Suprapubic skin (tissue), 4 donors: ENCODE measurements at regions not wholly inside any gene's neighbourhood (a gene's known extent, or its start where the extent isn't known, plus 50 kb on each side); places are given as distances from the start of the nearest gene placed in this dataset.

Experiments used
- DNase-seq, 2 donors: peaks; one replicate each; pipeline ENCODE4 v3.0.0-alpha.2; 2019; ENCODE audit warnings: low spot score in 2 of 2
- H3K27ac ChIP-seq: fragments of 200-600 bp; sonication (generic); one replicate; pipeline ENCODE4 v1.5.1; 2019
- H3K27me3 ChIP-seq: fragments of 200-600 bp; sonication (generic); one replicate; pipeline ENCODE4 v1.5.1; 2019
- H3K36me3 ChIP-seq: fragments of 200-600 bp; sonication (generic); one replicate; pipeline ENCODE4 v1.5.1; 2019
- H3K4me1 ChIP-seq: fragments of 200-600 bp; sonication (generic); one replicate; pipeline ENCODE4 v1.5.1; 2019
- H3K4me3 ChIP-seq: fragments of 200-600 bp; sonication (generic); one replicate; pipeline ENCODE4 v1.5.1; 2019; ENCODE audit warnings: mild to moderate bottlenecking
- H3K9me3 ChIP-seq: fragments of 200-600 bp; sonication (generic); one replicate; pipeline ENCODE4 v1.5.1; 2019
- EP300 ChIP-seq: sonication (generic); formaldehyde crosslinking; IDR thresholded peaks from one replicate; pipeline ENCODE4 v1.6.1; 2017; ENCODE audit warnings: antibody characterized with exemption
- POLR2A ChIP-seq, 2 donors: fragments of 450-650 bp; IDR thresholded peaks; one replicate each; pipeline ENCODE4 v1.6.1; 2017; ENCODE audit warnings: antibody characterized with exemption in 2 of 2, mild to moderate bottlenecking in 2 of 2, moderate library complexity in 2 of 2
- POLR2AphosphoS5 ChIP-seq, 3 donors: sonication (generic); formaldehyde crosslinking; IDR thresholded peaks; one replicate each; pipeline ENCODE4 v1.6.1; 2017; ENCODE audit warnings: antibody characterized with exemption in 3 of 3
- WGBS: methylation state at CpG from one replicate; pipeline ENCODE4 v1.1.5; 2018; 5-methylcytosine and 5-hydroxymethylcytosine counted together
- TF ChIP-seq, protein P1 (sequence below), 2 donors: fragments of 200-600 bp in 1 of 2; fragments of 450-650 bp in 1 of 2; sonication (generic) in 1 of 2; IDR thresholded peaks; one replicate each; pipeline ENCODE4 v1.5.1; 2016 to 2019; ENCODE audit warnings: antibody characterized with exemption in 2 of 2, mild to moderate bottlenecking in 1 of 2, moderate library complexity in 1 of 2

- 90% methylated on average over 2 of the region's 2 CpGs for WGBS
- Histone ChIP-seq H3K9me3 (no peaks in the 10 kb centered on the region), H3K27ac (no peak overlapping the region), H3K36me3 (no peaks in the 10 kb centered on the region), H3K4me3 (no peak overlapping the region), H3K27me3 (no peaks in the 10 kb centered on the region), H3K4me1 (no peaks in the 10 kb centered on the region)
- TF ChIP-seq POLR2AphosphoS5 (IDR thresholded peaks at IDR 0.05) (no peak), POLR2A (IDR thresholded peaks at IDR 0.05) (no peak), EP300 (no peak)
- TF ChIP-seq, protein P1, sequence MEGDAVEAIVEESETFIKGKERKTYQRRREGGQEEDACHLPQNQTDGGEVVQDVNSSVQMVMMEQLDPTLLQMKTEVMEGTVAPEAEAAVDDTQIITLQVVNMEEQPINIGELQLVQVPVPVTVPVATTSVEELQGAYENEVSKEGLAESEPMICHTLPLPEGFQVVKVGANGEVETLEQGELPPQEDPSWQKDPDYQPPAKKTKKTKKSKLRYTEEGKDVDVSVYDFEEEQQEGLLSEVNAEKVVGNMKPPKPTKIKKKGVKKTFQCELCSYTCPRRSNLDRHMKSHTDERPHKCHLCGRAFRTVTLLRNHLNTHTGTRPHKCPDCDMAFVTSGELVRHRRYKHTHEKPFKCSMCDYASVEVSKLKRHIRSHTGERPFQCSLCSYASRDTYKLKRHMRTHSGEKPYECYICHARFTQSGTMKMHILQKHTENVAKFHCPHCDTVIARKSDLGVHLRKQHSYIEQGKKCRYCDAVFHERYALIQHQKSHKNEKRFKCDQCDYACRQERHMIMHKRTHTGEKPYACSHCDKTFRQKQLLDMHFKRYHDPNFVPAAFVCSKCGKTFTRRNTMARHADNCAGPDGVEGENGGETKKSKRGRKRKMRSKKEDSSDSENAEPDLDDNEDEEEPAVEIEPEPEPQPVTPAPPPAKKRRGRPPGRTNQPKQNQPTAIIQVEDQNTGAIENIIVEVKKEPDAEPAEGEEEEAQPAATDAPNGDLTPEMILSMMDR (IDR thresholded peaks at IDR 0.05) = no peak
- no peak for DNase-seq
These were observed 1488.2 kb downstream of the FSTL5 start for GRCh38 chr4:160675550-160675949.

DNA sequence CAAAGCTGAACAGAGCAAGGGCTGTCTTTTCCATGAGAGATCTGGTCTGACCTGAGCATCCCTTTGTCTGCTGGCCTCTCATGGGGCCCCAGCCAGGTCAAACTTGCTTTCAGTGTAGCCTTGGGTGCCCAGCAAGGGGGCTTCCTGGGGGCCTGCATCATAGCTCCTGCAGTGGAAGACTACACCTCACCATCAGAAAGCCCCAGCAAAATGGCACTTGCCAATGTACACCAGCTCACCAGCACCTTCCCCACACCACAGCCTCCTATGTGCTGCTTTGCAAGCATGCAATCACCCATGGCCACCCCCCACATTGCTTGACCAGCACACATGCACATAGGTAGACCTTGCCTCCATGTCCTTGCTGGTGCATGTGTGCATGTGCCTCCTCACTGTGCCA is 1478.1 kb downstream of the FSTL5 start:
- Histone ChIP-seq H3K36me3 (no peaks in the 10 kb centered on the region), H3K4me3 (no peak overlapping the region), H3K27ac (no peak overlapping the region), H3K9me3 (no peaks in the 10 kb centered on the region), H3K27me3 (no peaks in the 10 kb centered on the region), H3K4me1 (no peaks in the 10 kb centered on the region)
- no peak for TF ChIP-seq POLR2AphosphoS5 (IDR thresholded peaks at IDR 0.05)
- no peak for TF ChIP-seq POLR2A (IDR thresholded peaks at IDR 0.05)
- TF ChIP-seq, protein P1 (IDR thresholded peaks at IDR 0.05) = no peak
- TF ChIP-seq EP300 = no peak
- DNase-seq = no peak

- Histone ChIP-seq H3K9me3 (no peaks in the 10 kb centered on the region), H3K27ac (no peak overlapping the region), H3K36me3 (no peaks in the 10 kb centered on the region), H3K4me3 (no peak overlapping the region), H3K4me1 (no peaks in the 10 kb centered on the region), H3K27me3 (no peaks in the 10 kb centered on the region)
- WGBS = 58% methylated on average over 4 of the region's 4 CpGs
- TF ChIP-seq POLR2AphosphoS5 (IDR thresholded peaks at IDR 0.05) = no peak
- DNase-seq = no peak
These were observed 1462.1 kb downstream of the FSTL5 start for GRCh38 chr4:160701671-160702070.

DNA sequence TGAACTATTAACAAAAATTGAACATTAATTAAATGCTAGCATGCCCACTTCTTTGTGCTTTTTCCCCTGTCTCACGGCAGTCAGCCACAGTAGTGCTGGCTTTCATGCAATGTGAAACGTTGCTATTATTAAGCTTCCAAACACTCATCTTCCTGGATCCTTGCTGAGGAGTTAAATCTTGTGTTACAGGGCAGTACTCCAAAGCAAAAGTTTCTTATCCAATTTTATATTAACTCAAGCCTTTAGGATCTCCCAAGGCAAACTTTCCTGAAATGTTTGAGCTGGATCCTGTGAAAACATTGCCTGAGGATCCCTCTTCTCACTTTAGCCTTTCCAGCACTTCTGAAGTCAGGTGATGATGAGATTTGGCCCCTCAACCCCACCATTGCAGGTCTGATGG is 1454.8 kb downstream of the FSTL5 start:
- WGBS = 52% methylated on average over 2 of the region's 2 CpGs
- Histone ChIP-seq H3K4me1 (no peaks in the 10 kb centered on the region), H3K27me3 (no peaks in the 10 kb centered on the region), H3K9me3 (no peaks in the 10 kb centered on the region), H3K36me3 (no peaks in the 10 kb centered on the region), H3K27ac (no peak overlapping the region), H3K4me3 (no peak overlapping the region)
- no peak for DNase-seq
- TF ChIP-seq, protein P1 (IDR thresholded peaks at IDR 0.05) = no peak
- TF ChIP-seq POLR2AphosphoS5 (IDR thresholded peaks at IDR 0.05) (no peak), POLR2A (IDR thresholded peaks at IDR 0.05) (no peak), EP300 (no peak)

DNA sequence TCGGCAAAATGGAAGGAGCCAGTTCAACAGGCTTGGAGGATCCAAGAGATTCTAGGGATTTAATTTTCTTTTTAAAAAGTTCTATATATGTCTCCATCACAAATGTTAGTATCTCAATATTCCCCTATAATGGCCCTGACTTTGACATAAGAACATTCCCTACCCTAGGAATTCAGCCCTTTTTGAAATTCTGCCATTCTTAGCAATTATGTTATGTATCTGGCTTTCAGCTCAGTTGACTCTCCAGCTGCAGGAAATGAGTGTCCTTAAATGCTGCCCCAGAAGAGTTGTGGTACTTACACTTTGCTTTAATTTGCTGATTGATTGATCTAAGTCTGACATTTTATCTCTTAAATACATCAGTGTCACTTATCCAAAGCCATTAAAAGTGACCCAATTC is 1454.3 kb downstream of the FSTL5 start:
- 90% methylated on average over 1 of the region's 1 CpG for WGBS

DNA sequence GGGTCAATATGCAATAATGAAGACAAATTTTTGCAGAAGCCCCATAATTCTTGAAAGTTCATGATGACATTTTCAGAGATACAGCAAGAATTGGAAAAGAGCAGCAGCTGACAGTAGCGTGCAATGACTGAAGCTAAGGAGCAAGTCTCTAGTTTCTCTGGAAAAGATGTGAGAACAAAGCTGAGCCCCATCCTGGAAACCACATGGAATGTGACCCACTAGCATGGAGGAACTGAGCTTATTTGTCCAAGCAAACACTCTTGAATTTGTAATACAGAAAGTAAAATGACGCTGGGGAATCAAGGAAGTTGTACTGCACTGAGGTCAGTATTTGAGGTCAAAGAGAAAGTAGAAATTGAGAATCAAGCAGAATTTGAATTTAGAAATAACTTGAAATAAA is 1447.2 kb downstream of the FSTL5 start:
- no peaks in the 10 kb centered on the region for H3K36me3 ChIP-seq
- TF ChIP-seq POLR2AphosphoS5 (IDR thresholded peaks at IDR 0.05) = no peak
- TF ChIP-seq EP300 = no peak
- no peak for TF ChIP-seq POLR2A (IDR thresholded peaks at IDR 0.05)
- TF ChIP-seq, protein P1 (IDR thresholded peaks at IDR 0.05) = no peak
- H3K9me3 ChIP-seq = no peaks in the 10 kb centered on the region
- no peaks in the 10 kb centered on the region for H3K4me1 ChIP-seq
- H3K27me3 ChIP-seq = no peaks in the 10 kb centered on the region
- no peak overlapping the region for H3K4me3 ChIP-seq
- no peak overlapping the region for H3K27ac ChIP-seq
- no peak for DNase-seq
- 85% methylated on average over 2 of the region's 2 CpGs for WGBS

More for the DNA sequence above, 1454.3 kb downstream of the FSTL5 start:
- H3K27me3 ChIP-seq = no peaks in the 10 kb centered on the region
- H3K27ac ChIP-seq = no peak overlapping the region
- no peak for DNase-seq
- no peak overlapping the region for H3K4me3 ChIP-seq
- no peaks in the 10 kb centered on the region for H3K36me3 ChIP-seq
- TF ChIP-seq POLR2AphosphoS5 (IDR thresholded peaks at IDR 0.05) = no peak
- H3K9me3 ChIP-seq = no peaks in the 10 kb centered on the region
- no peaks in the 10 kb centered on the region for H3K4me1 ChIP-seq
